HEK293 (cell line): ENCODE measurements at regions not wholly inside any gene's neighbourhood (a gene's known extent, or its start where the extent isn't known, plus 50 kb on each side); places are given as distances from the start of the nearest gene placed in this dataset.

Experiments
- GLI4 ChIP-seq: fragments of 450-650 bp; formaldehyde crosslinking; IDR thresholded peaks from 2 replicates; pipeline ENCODE4 v1.5.1; 2016; ENCODE audit warnings: missing biosample characterization, missing genetic modification characterization
- KLF17 ChIP-seq: fragments of 450-650 bp; formaldehyde crosslinking; IDR thresholded peaks from 2 replicates; pipeline ENCODE4 v1.5.1; 2016; ENCODE audit warnings: missing biosample characterization, missing genetic modification characterization
- TCF7L2 ChIP-seq: IDR thresholded peaks from 2 replicates; pipeline ENCODE4 v1.6.1; 2011; ENCODE audit warnings: low read depth, mild to moderate bottlenecking, inconsistent platforms, low read length, moderate library complexity, borderline replicate concordance
- ZNF514 ChIP-seq: fragments of 450-650 bp; formaldehyde crosslinking; IDR thresholded peaks from 2 replicates; pipeline ENCODE4 v1.5.1; 2016; ENCODE audit warnings: missing biosample characterization, missing genetic modification characterization
- ZNF518A ChIP-seq: fragments of 450-650 bp; formaldehyde crosslinking; conservative IDR thresholded peaks from 2 replicates; pipeline ENCODE4 v1.5.1; 2016; ENCODE audit warnings: low read depth, missing biosample characterization, missing genetic modification characterization
- ZNF677 ChIP-seq: fragments of 450-650 bp; IDR thresholded peaks from 2 replicates; pipeline ENCODE4 v1.5.0; 2018; ENCODE audit warnings: missing biosample characterization, mild to moderate bottlenecking, missing genetic modification characterization, moderate library complexity
- ZNF785 ChIP-seq: fragments of 450-650 bp; formaldehyde crosslinking; IDR thresholded peaks from 2 replicates; pipeline ENCODE4 v1.5.1; 2016; ENCODE audit warnings: missing biosample characterization, missing genetic modification characterization
- TF ChIP-seq, protein P1 (sequence below): fragments of 450-650 bp; formaldehyde crosslinking; IDR thresholded peaks from 2 replicates; pipeline ENCODE4 v1.5.1; 2016; ENCODE audit warnings: missing biosample characterization, missing genetic modification characterization

- TF ChIP-seq TCF7L2 (no peak), GLI4 (no peak), KLF17 (tag by site-specific recombination) (no peak), ZNF785 (tag by site-specific recombination) (no peak), ZNF677 (no peak), ZNF518A (tag by site-specific recombination) (no peak), ZNF514 (tag by site-specific recombination) (no peak)
- TF ChIP-seq, protein P1, sequence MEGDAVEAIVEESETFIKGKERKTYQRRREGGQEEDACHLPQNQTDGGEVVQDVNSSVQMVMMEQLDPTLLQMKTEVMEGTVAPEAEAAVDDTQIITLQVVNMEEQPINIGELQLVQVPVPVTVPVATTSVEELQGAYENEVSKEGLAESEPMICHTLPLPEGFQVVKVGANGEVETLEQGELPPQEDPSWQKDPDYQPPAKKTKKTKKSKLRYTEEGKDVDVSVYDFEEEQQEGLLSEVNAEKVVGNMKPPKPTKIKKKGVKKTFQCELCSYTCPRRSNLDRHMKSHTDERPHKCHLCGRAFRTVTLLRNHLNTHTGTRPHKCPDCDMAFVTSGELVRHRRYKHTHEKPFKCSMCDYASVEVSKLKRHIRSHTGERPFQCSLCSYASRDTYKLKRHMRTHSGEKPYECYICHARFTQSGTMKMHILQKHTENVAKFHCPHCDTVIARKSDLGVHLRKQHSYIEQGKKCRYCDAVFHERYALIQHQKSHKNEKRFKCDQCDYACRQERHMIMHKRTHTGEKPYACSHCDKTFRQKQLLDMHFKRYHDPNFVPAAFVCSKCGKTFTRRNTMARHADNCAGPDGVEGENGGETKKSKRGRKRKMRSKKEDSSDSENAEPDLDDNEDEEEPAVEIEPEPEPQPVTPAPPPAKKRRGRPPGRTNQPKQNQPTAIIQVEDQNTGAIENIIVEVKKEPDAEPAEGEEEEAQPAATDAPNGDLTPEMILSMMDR = no peak
These were observed 102.4 kb downstream of the ACKR3 start for GRCh38 chr2:236671896-236672562.
